Fibroblast of lung (primary cell): ENCODE measurements at regions not wholly inside any gene's neighbourhood (a gene's known extent, or its start where the extent isn't known, plus 50 kb on each side); places are given as distances from the start of the nearest gene placed in this dataset.

Experiments used
- DNase-seq, 2 donors: peaks; one replicate each; pipeline versions ENCODE4 v3.0.0 to v3.0.0-alpha.2; 2010; ENCODE audit warnings: low read depth in 2 of 2
- H2AFZ ChIP-seq: 2 replicates; pipeline ENCODE4 v1.5.1; 2012; ENCODE audit warnings: low read length, control low read depth, inconsistent platforms
- H3K27ac ChIP-seq: 2 replicates; pipeline ENCODE4 v1.5.1; 2011; ENCODE audit warnings: low read length, control low read depth; ENCODE audit not compliant: insufficient read depth
- H3K27me3 ChIP-seq: 2 replicates; pipeline ENCODE4 v1.5.1; 2011; ENCODE audit warnings: mild to moderate bottlenecking, low read length; ENCODE audit not compliant: control insufficient read depth, insufficient read depth
- H3K36me3 ChIP-seq: 2 replicates; pipeline ENCODE4 v1.5.1; 2011; ENCODE audit warnings: low read length; ENCODE audit not compliant: control insufficient read depth, insufficient read depth
- H3K4me1 ChIP-seq: 2 replicates; pipeline ENCODE4 v1.5.1; 2011; ENCODE audit warnings: low read length; ENCODE audit not compliant: control insufficient read depth, insufficient read depth; ENCODE audit errors: extremely low read depth
- H3K4me2 ChIP-seq: 2 replicates; pipeline ENCODE4 v1.5.1; 2011; ENCODE audit warnings: low read length, control low read depth; ENCODE audit not compliant: insufficient read depth; ENCODE audit errors: extremely low read depth
- H3K4me3 ChIP-seq, 4 experiments: fragments of 200-600 bp in 1 of 4; sonication (generic) in 1 of 4; replicated peaks in 1 of 4; 2 replicates each; pipeline ENCODE4 v1.5.1; 2011 to 2016; ENCODE audit warnings: low read length in 4 of 4, low read depth in 3 of 4, mild to moderate bottlenecking in 3 of 4, control low read depth in 2 of 4, inconsistent platforms in 1 of 4, mixed read lengths in 1 of 4; ENCODE audit not compliant: insufficient read depth in 1 of 4; ENCODE audit errors: control extremely low read depth in 1 of 4
- H3K79me2 ChIP-seq: 2 replicates; pipeline ENCODE4 v1.5.1; 2012; ENCODE audit warnings: mild to moderate bottlenecking, low read length, inconsistent platforms; ENCODE audit not compliant: control insufficient read depth, insufficient read depth
- H3K9ac ChIP-seq: 2 replicates; pipeline ENCODE4 v1.5.1; 2011; ENCODE audit warnings: mild to moderate bottlenecking, low read length, control low read depth; ENCODE audit not compliant: insufficient read depth
- H3K9me3 ChIP-seq: 2 replicates; pipeline ENCODE4 v1.5.1; 2012; ENCODE audit warnings: low read depth, low read length; ENCODE audit not compliant: control insufficient read depth, insufficient read depth
- H4K20me1 ChIP-seq: 2 replicates; pipeline ENCODE4 v1.5.1; 2011; ENCODE audit warnings: low read length; ENCODE audit not compliant: control insufficient read depth, insufficient read depth; ENCODE audit errors: extremely low read depth
- CTCF ChIP-seq, 2 donors: IDR thresholded peaks in 1 of 2; conservative IDR thresholded peaks in 1 of 2; 1 replicate in 1 of 2; 2 replicates in 1 of 2; pipeline ENCODE4 v1.5.1; 2011 to 2012; ENCODE audit warnings: low read length in 2 of 2, control low read depth in 1 of 2, inconsistent platforms in 1 of 2, low read depth in 1 of 2, mild to moderate bottlenecking in 1 of 2
- EZH2 ChIP-seq: IDR thresholded peaks from 2 replicates; pipeline ENCODE4 v1.5.1; 2012; ENCODE audit warnings: low read length, control low read depth, mild to moderate bottlenecking; ENCODE audit errors: missing control alignments

- DNase-seq = no peak
- H3K27me3 ChIP-seq = no peaks in the 10 kb centered on the region
- no peaks in the 10 kb centered on the region for H3K36me3 ChIP-seq
- H3K27ac ChIP-seq = no peak overlapping the region
- H3K4me1 ChIP-seq = no peaks in the 10 kb centered on the region
- H3K79me2 ChIP-seq = no peaks in the 10 kb centered on the region
- no peaks in the 10 kb centered on the region for H4K20me1 ChIP-seq
- H2AFZ ChIP-seq = no peak overlapping the region
- H3K9ac ChIP-seq = no peak overlapping the region
- no peaks in the 10 kb centered on the region for H3K9me3 ChIP-seq
- H3K4me3 ChIP-seq = no peak overlapping the region
- TF ChIP-seq CTCF (conservative IDR thresholded peaks at IDR 0.05 in 1 of 2, IDR thresholded peaks at IDR 0.05 in 1 of 2; ENCODE audit: low read depth in 1 of 2, low read length in 2 of 2) (no peak), EZH2 (no peak)
- no peak overlapping the region for H3K4me2 ChIP-seq
These were observed 756.3 kb downstream of the STPG2 start for GRCh38 chr4:97386969-97387368.

- H3K9ac ChIP-seq = no peak overlapping the region
- H3K4me2 ChIP-seq = no peak overlapping the region
- no peak overlapping the region for H2AFZ ChIP-seq
- no peak overlapping the region for H3K4me3 ChIP-seq
- DNase-seq = peak in 1 of 2 donors; percentile 65
- H3K27me3 ChIP-seq = no peaks in the 10 kb centered on the region
- no peaks in the 10 kb centered on the region for H3K4me1 ChIP-seq
- H3K79me2 ChIP-seq = no peaks in the 10 kb centered on the region
- no peak for TF ChIP-seq EZH2
- no peak for TF ChIP-seq CTCF (conservative IDR thresholded peaks at IDR 0.05 in 1 of 2, IDR thresholded peaks at IDR 0.05 in 1 of 2; ENCODE audit: low read depth in 1 of 2, low read length in 2 of 2)
- no peak overlapping the region for H3K27ac ChIP-seq
- no peaks in the 10 kb centered on the region for H3K9me3 ChIP-seq
- no peaks in the 10 kb centered on the region for H4K20me1 ChIP-seq
- no peaks in the 10 kb centered on the region for H3K36me3 ChIP-seq
These were observed 748.6 kb downstream of the STPG2 start for GRCh38 chr4:97394653-97395052.

GRCh38 chr4:97396097-97396496, 747.2 kb downstream of the STPG2 start:
- no peak overlapping the region for H3K4me2 ChIP-seq
- no peaks in the 10 kb centered on the region for H3K79me2 ChIP-seq
- no peak overlapping the region for H3K4me3 ChIP-seq
- H3K27me3 ChIP-seq = no peaks in the 10 kb centered on the region
- no peak overlapping the region for H2AFZ ChIP-seq
- DNase-seq = no peak
- no peaks in the 10 kb centered on the region for H3K9me3 ChIP-seq
- TF ChIP-seq CTCF (conservative IDR thresholded peaks at IDR 0.05 in 1 of 2, IDR thresholded peaks at IDR 0.05 in 1 of 2; ENCODE audit: low read depth in 1 of 2, low read length in 2 of 2) (no peak), EZH2 (no peak)
- H3K27ac ChIP-seq = no peak overlapping the region
- no peaks in the 10 kb centered on the region for H3K4me1 ChIP-seq
- no peaks in the 10 kb centered on the region for H3K36me3 ChIP-seq
- H3K9ac ChIP-seq = no peak overlapping the region
- no peaks in the 10 kb centered on the region for H4K20me1 ChIP-seq
